NCI-H187 (cell line): ENCODE measurements at regions not wholly inside any gene's neighbourhood (a gene's known extent, or its start where the extent isn't known, plus 50 kb on each side); places are given as distances from the start of the nearest gene placed in this dataset.

Experiments
- DNase-seq, 2 experiments: peaks; one replicate each; lab custom pipeline; 2025; lab: John Stamatoyannopoulos, UW

- DNase-seq: no peak
Measured at GRCh38 chr2:173419506-173419905, 64.8 kb downstream of the CDCA7 start.

GRCh38 chr2:173424886-173425285 is 70.2 kb downstream of the CDCA7 start:
- DNase-seq: no peak

- DNase-seq: no peak
Measured at GRCh38 chr2:173427887-173428668, 73.4 kb downstream of the CDCA7 start.

DNA sequence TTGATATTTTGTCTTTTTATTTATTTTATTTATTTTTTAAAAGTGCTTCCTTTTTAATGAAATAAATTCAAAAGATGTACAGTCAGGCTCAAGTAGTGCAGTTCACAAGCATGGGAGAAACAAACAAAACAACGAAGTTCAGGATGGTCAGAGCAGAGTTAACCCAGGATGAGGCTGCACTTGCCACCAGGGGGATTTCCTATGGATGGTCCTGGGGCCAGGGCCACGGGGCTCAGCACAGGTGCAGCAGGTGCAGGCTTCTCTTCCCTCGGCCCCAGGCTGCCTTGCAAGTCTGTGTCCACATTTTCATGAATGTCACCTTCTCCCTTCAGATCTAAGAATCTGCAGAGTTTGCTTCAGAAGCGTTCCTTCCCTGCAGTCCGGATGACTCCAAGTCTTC is 76.5 kb downstream of the CDCA7 start:
- no peak for DNase-seq

DNA sequence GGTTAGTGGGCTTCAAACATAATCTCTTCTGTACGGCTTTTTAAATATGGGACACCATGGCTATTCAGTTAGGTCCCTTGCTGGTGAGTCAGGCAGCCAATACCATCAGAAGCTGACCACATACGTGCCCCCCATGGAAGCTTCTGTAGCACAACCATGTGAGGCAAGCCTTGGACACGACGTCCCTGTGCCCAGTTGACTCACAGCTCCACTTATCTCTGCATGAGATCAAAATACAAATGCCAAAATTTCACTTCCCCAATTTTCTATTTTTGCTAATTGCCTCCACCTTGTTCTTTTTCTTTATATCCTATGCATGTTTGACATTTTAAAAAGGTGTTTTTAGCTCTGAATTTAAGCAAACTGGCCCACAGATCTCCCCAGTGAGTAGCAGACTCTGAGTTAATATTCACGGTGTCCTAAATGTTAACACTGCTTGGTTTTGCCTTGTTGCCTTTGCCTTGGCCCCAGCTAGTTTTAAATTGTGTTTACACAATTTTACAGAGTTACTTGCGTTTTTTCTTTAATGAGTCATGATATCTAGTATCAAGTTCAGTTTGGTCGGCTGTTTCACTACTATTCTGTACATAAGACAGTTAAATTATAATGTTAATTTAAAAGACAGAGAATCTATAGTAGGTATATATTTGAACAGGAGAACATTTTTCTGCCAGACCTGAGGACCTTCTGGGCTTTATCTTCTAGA is 77.5 kb downstream of the CDCA7 start:
- DNase-seq: no peak

DNA sequence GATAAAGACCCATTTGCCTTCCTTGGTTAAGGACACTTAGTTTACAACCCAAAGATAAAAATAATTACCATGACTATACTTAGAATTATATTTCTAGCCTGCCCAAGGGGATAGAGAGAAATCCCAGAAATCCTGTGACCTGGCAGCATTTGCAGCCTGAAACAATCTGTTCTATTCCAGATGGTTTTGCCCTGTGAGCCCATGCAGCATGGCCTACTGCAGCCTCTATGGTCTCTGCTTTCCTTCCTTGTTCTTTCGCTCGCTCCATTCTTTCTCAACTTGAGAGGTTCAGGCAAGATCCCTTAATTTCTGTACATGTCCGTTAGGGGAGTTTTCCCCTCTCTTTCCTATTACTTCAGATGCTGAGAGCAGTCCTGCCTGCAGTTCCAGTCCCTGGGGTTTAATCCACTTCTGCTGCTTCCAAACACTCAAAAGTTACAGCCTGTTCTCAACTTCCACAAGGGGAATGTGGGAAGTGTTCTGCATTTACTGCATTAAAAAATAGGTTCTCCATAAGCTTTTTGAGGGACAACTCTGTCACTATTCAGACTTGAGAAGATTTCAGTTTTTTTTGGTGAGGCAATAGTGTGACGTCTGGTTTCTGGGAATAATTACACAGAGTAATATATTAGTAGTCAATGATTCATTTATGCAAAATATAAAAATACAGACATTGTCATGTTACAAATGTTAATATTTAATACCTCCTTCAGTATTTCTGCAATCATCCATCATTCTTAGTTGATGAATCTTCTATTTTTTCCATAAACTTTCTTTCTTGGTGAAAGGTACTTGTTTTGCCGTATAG is 80.3 kb downstream of the CDCA7 start:
- no peak for DNase-seq

- DNase-seq: no peak
Measured at GRCh38 chr2:173435574-173435973, 80.9 kb downstream of the CDCA7 start.

DNA sequence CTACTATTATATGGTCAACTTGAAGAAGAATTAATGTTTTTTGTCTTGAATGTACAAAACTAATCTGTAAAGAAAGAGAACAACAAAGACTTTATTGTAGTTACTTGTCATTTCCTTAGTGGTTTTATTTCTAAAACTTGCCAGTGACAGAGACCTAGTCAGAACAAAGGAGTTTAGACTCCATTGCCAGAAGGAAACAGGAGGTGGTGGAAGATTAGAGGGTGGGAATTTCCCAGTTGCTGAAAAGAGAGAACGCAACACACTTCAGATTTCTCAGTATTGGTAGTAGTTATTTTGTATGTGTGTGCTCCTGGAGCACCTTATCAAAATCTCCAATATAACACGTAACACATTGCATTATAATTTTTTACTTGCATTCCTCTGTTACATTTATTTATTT is 81.4 kb downstream of the CDCA7 start:
- no peak for DNase-seq

GRCh38 chr2:173441222-173441621 is 86.5 kb downstream of the CDCA7 start:
- no peak for DNase-seq

GRCh38 chr2:173442542-173442941 is 87.9 kb downstream of the CDCA7 start:
- DNase-seq: no peak

- DNase-seq: no peak
Measured at GRCh38 chr2:173446722-173447121, 92.0 kb downstream of the CDCA7 start.

- no peak for DNase-seq
Measured at GRCh38 chr2:173448938-173449471, 94.3 kb downstream of the CDCA7 start.

- no peak for DNase-seq
Measured at GRCh38 chr2:173451118-173451517, 96.4 kb downstream of the CDCA7 start.

GRCh38 chr2:173451941-173452340 is 97.3 kb downstream of the CDCA7 start:
- no peak for DNase-seq

GRCh38 chr2:173452416-173452815 is 97.7 kb downstream of the CDCA7 start:
- no peak for DNase-seq

- no peak for DNase-seq
Measured at GRCh38 chr2:173456960-173457359, 102.3 kb downstream of the CDCA7 start.

GRCh38 chr2:173457366-173457765 is 102.7 kb downstream of the CDCA7 start:
- DNase-seq: no peak

GRCh38 chr2:173458991-173459780 is 104.5 kb downstream of the CDCA7 start:
- no peak for DNase-seq

DNA sequence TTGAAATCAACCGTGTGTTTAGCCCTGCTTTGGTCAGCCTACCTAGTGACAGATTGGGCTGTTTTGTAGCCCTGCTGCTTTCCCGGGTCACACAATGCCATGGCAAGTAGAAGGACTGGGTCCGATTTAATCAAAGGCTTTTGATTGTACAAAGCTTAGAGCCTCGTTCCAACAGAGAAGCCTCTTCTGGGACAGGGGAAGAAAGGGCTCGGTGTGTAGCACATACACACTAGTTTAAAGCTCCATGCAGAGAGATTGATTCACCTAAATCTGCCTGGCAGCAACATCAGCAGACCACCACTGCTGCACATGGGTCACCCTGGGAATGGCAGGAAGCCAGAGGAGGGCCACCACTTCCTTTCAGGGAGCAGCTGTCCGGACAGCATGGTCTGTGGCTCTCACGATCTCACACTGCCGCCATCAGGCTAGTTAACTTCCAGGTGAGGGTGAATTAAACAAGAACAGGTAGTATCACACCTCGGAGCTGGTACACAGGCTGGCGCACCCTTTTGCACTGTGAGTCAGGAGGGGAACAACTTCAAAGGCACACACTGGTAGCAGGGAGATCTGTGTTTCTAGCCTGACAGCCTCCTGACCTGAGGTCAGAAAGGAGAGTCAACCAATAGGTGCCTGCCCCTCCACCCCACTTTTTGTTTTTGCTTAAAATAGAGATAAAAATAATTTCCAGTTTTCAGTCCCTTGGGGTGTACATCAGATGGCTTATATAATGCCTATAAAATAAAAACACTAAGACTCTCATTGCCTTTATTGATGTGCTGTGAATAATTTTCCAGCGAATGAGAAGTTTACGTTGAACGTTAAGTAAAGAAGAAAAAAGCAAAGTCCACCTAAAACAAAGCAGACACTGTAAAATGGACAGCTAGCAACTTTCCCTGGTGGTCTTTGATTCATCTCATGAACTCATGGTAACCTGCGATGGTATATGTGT is 108.5 kb downstream of the CDCA7 start:
- no peak for DNase-seq

- DNase-seq: no peak
Measured at GRCh38 chr2:173463846-173464245, 109.2 kb downstream of the CDCA7 start.

- no peak for DNase-seq
Measured at GRCh38 chr2:173467751-173468150, 113.1 kb downstream of the CDCA7 start.
